ENCODE measurements at regions not wholly inside any gene's neighbourhood (a gene's known extent, or its start where the extent isn't known, plus 50 kb on each side); places are given as distances from the start of the nearest gene placed in this dataset.

- Mint-ChIP-seq H3K27me3 (ENCODE audit: low read depth) (no peaks in the 10 kb centered on the region), H3K36me3 (ENCODE audit: low read depth) (no peaks in the 10 kb centered on the region), H3K4me1 (ENCODE audit: low read depth) (no peaks in the 10 kb centered on the region), H3K4me3 (ENCODE audit: unreplicated experiment) (no peak overlapping the region), H3K27ac (ENCODE audit: unreplicated experiment) (no peak overlapping the region), H3K9me3 (ENCODE audit: low read depth) (peaks cover 15% of the 10 kb centered on the region)
- no peak for DNase-seq (ENCODE audit: low spot score)
- TF ChIP-seq CTCF (IDR thresholded peaks at IDR 0.05), result no peak
These were observed 85.6 kb downstream of the ZNF486 start for GRCh38 chr19:20252613-20253012.

- Mint-ChIP-seq H3K4me1 (ENCODE audit: low read depth) (no peaks in the 10 kb centered on the region), H3K4me3 (ENCODE audit: unreplicated experiment) (no peak overlapping the region), H3K36me3 (ENCODE audit: low read depth) (no peaks in the 10 kb centered on the region), H3K27ac (ENCODE audit: unreplicated experiment) (no peak overlapping the region), H3K9me3 (ENCODE audit: low read depth) (peaks cover 9% of the 10 kb centered on the region), H3K27me3 (ENCODE audit: low read depth) (no peaks in the 10 kb centered on the region)
- TF ChIP-seq CTCF (IDR thresholded peaks at IDR 0.05), result no peak
- DNase-seq (ENCODE audit: low spot score), result no peak
These were observed 83.6 kb downstream of the ZNF486 start for GRCh38 chr19:20250627-20251026.

DNA sequence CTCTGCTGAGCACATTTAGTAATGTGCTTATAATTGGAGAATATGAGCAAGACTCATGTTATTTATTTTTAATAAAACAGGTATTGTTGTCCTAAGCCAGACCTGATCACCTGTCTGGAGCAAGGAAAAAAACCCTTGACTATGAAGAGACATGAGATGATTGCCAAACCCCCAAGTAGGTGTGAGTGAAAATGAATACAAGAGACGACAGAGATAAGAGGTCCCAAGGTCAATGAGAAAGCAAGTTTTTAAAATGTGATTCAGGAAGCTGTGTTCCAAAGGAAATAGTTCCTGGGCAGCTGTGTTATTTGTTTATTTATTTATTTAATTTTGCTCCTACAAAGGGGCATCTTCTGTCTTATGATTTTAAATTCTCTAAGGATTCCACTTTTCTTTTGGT lies 83.1 kb downstream of the ZNF486 start:
- Mint-ChIP-seq H3K9me3 (ENCODE audit: low read depth) (peaks cover 6% of the 10 kb centered on the region), H3K27me3 (ENCODE audit: low read depth) (no peaks in the 10 kb centered on the region)

More for the DNA sequence above, 83.1 kb downstream of the ZNF486 start:
- Mint-ChIP-seq H3K4me1 (ENCODE audit: low read depth) (no peaks in the 10 kb centered on the region), H3K36me3 (ENCODE audit: low read depth) (no peaks in the 10 kb centered on the region), H3K27ac (ENCODE audit: unreplicated experiment) (no peak overlapping the region), H3K4me3 (ENCODE audit: unreplicated experiment) (no peak overlapping the region)
- DNase-seq (ENCODE audit: low spot score), result no peak
- TF ChIP-seq CTCF (IDR thresholded peaks at IDR 0.05), result no peak

Small RNA genes in the stretch of these regions (microRNA-seq; reads per million reads assigned to microRNA genes)
- 16.1 reads per million, percentile 31 among the genes with 10 or more reads in this experiment for gene MIR1270 (ENCODE audit: borderline number of aligned reads)

Measured in chondrocyte (in vitro differentiated cells).